T-helper 2 cell treated with Interferon-gamma antibody and Interleukin-4, amounts not matched to agents 100 ng/mL and 5 ng/mL, for 36 hours (primary cell): ENCODE measurements at regions not wholly inside any gene's neighbourhood (a gene's known extent, or its start where the extent isn't known, plus 50 kb on each side); places are given as distances from the start of the nearest gene placed in this dataset.
"Not testable (repeated sequence)": the region's sequence is repeated elsewhere in the genome, so short reads cannot be mapped to it uniquely, and the experiment has no call there.

ENCODE experiments used
- intact Hi-C: fragments of 100-400 bp; cut with micrococcal nuclease; formaldehyde crosslinking; loops from one replicate; pipeline ENCODE4 v1.15.1; 2023

- intact Hi-C loops: no loop called here
Observed at GRCh38 chr4:64216741-64217140, 192.5 kb downstream of the TECRL start.

- intact Hi-C loops: no loop called here
Observed at GRCh38 chr4:64205376-64205775, 203.9 kb downstream of the TECRL start.

GRCh38 chr4:64200001-64200555 lies 209.2 kb downstream of the TECRL start:
- intact Hi-C loops: no loop called here

GRCh38 chr4:64195582-64195981 lies 213.7 kb downstream of the TECRL start:
- intact Hi-C loops: no loop called here

- intact Hi-C loops: no loop called here
Observed at GRCh38 chr4:64192731-64193412, 216.4 kb downstream of the TECRL start.

- intact Hi-C loops: no loop called here
Observed at GRCh38 chr4:64174247-64174882, 234.9 kb downstream of the TECRL start.

- intact Hi-C loops: no loop called here
Observed at GRCh38 chr4:64166365-64166764, 242.9 kb downstream of the TECRL start.

GRCh38 chr4:64158648-64159326 lies 250.5 kb downstream of the TECRL start:
- intact Hi-C loops: loop anchor here (1.0 to 5.0 kb wide), 2 partner anchors 381 to 429 kb away; no protein-coding TSS in a partner anchor

GRCh38 chr4:64157397-64157796 lies 251.9 kb downstream of the TECRL start:
- intact Hi-C loops: loop anchor here (5.0 kb wide), 1 partner anchor 430 kb away; no protein-coding TSS in a partner anchor

- intact Hi-C loops: loop anchor here (5.0 kb wide), 1 partner anchor 431 kb away; no protein-coding TSS in a partner anchor
Observed at GRCh38 chr4:64156253-64156652, 253.0 kb downstream of the TECRL start.

GRCh38 chr4:64146030-64146429 lies 263.2 kb downstream of the TECRL start:
- intact Hi-C loops: no loop called here

- intact Hi-C loops: no loop called here
Observed at GRCh38 chr4:64144994-64145393, 264.3 kb downstream of the TECRL start.

GRCh38 chr4:64130907-64131306 lies 278.3 kb downstream of the TECRL start:
- intact Hi-C loops: no loop called here

- intact Hi-C loops: no loop called here
Observed at GRCh38 chr4:64125354-64125753, 283.9 kb downstream of the TECRL start.

GRCh38 chr4:64121803-64122202 lies 287.4 kb downstream of the TECRL start:
- intact Hi-C loops: no loop called here

GRCh38 chr4:64105903-64106302 lies 303.3 kb downstream of the TECRL start:
- intact Hi-C loops: no loop called here

- intact Hi-C loops: no loop called here
Observed at GRCh38 chr4:64095398-64095797, 313.9 kb downstream of the TECRL start.

- intact Hi-C loops: no loop called here
Observed at GRCh38 chr4:64079316-64079715, 329.9 kb downstream of the TECRL start.

- intact Hi-C loops: no loop called here
Observed at GRCh38 chr4:64068096-64068495, 341.2 kb downstream of the TECRL start.

- intact Hi-C loops: no loop called here
Observed at GRCh38 chr4:64062991-64063390, 346.3 kb downstream of the TECRL start.

- intact Hi-C loops: not testable (repeated sequence)
Observed at GRCh38 chr4:64037033-64037432, 372.2 kb downstream of the TECRL start.

- intact Hi-C loops: no loop called here
Observed at GRCh38 chr4:64022560-64022959, 386.7 kb downstream of the TECRL start.
